GM10266 (cell line): ENCODE measurements at regions not wholly inside any gene's neighbourhood (a gene's known extent, or its start where the extent isn't known, plus 50 kb on each side); places are given as distances from the start of the nearest gene placed in this dataset.

Experiments used
- DNase-seq: peaks from one replicate; pipeline ENCODE4 v3.0.0; 2012; ENCODE audit errors: extremely low spot score
- TF ChIP-seq, protein P1 (sequence below): IDR thresholded peaks from 2 replicates; pipeline ENCODE4 v1.5.1; 2012; ENCODE audit warnings: mild to moderate bottlenecking, low read depth; ENCODE audit not compliant: control insufficient read depth, insufficient read depth; ENCODE audit errors: missing control alignments

DNA sequence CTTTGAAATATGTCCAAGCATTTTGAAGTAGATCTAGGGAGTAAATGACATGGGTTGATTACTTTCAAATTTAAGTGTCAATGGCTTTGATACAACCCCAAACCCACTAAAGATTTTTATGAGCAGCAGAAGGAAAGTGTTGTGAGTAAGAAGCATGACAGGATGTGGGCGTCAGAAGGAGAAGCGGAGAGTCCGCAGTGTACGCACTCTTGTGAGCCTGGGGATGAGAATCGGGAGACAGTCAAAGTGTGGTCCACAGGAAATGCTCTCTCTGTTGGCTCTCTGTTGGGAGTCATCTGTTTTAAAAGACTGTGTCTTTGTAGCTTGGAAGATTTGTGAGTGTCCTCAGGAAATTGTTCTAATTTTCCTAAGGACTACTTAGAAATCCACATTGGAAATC, 629.8 kb upstream of the ADARB2 start:
- TF ChIP-seq, protein P1, sequence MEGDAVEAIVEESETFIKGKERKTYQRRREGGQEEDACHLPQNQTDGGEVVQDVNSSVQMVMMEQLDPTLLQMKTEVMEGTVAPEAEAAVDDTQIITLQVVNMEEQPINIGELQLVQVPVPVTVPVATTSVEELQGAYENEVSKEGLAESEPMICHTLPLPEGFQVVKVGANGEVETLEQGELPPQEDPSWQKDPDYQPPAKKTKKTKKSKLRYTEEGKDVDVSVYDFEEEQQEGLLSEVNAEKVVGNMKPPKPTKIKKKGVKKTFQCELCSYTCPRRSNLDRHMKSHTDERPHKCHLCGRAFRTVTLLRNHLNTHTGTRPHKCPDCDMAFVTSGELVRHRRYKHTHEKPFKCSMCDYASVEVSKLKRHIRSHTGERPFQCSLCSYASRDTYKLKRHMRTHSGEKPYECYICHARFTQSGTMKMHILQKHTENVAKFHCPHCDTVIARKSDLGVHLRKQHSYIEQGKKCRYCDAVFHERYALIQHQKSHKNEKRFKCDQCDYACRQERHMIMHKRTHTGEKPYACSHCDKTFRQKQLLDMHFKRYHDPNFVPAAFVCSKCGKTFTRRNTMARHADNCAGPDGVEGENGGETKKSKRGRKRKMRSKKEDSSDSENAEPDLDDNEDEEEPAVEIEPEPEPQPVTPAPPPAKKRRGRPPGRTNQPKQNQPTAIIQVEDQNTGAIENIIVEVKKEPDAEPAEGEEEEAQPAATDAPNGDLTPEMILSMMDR: no peak
- no peak for DNase-seq

DNA sequence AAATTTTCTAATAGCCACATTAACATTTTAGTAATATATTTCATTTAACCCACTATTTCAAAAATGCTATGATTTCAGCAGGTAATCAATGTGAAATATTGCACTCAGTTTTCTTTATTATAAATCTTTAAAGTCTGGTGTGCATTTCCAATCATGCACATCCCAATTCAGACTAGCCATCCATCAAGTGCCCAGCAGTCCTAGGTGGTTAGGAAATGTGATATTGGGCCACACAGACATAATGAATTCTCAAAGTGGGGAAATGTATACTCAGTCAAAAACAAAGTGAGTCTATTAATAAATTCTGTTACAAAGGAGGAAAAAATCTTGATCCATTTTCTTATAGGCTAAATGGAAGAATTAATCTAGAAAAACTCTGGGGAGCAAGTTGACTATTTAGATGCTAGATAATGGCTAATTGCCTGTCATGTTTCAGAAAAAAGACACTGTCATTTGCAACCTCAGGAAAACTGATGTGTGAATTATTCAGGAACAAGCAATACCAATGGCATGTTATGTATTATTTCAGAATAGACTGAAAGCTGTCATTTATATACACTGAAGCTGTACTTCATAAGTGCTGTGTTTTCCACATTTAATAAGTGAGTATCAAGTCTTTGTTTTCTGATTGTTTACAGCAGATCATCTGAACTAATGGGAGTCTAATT, 629.1 kb upstream of the ADARB2 start:
- TF ChIP-seq, protein P1: no peak
- DNase-seq: no peak

DNA sequence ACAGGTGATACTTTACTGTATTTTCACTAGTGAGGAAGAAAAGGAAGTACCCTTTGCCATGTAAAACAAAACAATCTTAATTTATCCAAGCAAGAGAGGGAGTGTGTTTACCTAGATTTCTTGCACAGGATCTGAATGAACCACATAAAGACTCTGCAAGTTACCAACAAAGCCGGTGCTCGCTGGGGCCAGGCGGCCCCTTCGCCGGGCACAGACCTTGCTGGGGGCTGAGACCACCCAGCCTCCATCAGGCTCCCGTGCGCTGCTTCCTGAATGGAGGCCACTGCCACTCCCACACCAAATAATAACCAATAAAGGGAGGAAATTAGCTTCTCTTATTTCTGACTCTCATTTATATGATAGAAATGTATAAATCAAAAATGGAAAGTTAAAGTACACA, 625.0 kb upstream of the ADARB2 start:
- DNase-seq: no peak
- TF ChIP-seq, protein P1: no peak

DNA sequence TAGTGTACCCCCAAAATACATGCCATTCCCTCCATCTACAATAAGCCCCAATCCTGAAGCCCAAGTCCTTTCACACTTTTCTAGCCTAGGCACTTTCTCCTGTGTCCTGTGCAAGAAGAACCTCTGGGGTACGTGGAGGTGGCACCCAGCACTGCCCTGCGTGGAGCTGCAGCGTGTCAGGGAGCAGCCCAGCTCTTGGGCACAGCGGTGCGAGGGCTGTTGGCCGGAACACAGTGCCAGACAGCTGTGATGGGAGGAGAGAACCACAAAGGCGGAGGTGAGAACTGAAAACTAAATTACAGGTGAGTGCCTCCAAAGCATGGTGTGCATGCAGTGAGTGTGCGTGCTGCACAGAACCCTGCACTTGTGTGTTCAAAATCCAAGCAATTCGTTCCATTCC, 621.3 kb upstream of the ADARB2 start:
- TF ChIP-seq, protein P1: no peak
- DNase-seq: no peak

DNA sequence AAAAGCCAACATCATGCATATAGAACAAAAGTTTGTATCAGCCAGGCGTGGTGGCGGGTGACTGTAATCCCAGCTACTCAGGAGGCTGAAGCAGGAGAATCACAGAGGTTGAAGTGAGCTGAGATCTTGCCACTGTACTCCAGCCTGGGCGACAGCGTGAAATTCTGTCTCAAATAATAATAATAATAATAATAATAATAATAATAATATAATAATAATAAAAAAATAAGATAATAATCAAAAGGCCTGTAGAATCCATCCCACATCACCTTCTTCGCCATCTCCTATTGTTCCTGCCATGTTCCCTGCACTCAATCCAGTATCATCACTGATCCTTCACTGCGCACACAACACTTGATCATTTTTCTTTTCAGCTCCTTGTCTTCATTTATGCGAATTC, 619.3 kb upstream of the ADARB2 start:
- no peak for DNase-seq
- TF ChIP-seq, protein P1: no peak

DNA sequence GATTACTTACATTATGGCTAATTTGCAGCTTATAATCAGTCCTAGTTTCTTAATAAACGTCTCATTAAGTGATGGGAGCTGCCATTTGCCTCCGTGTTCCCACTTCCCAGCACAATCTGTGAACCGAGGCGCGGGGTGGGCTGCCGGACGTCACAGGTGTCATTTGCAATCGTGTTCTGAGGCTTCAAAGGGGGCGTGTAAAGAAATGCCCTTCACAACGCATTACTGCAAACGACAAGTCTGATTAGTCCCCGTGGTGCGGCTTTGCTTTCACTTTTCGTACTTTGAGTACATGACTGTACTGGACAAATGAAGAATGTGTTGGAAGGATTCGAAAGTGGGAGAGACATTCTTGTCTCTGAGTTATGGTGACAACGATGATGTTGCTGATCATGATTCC, 614.2 kb upstream of the ADARB2 start:
- TF ChIP-seq, protein P1: no peak
- DNase-seq: no peak

DNA sequence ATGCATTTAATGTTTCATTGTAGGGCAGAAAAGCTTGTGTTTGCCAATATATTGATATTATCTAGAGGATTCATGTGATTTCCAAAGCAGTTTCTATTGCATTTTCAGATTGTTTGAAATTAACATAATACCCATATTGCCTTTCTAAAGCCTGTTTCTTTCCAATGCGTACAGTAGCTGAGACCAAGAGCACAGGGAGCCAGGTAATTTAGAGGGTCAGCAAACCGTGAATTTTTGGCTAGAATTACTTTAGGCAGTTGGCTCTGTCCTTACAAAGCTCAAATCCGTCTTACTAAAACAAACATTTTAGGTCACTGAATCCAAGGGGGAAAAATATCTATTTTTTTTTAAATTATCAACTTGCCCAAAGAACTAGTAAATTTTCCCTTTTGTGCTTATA, 604.9 kb upstream of the ADARB2 start:
- TF ChIP-seq, protein P1: no peak
- no peak for DNase-seq
